ENCODE measurements at regions not wholly inside any gene's neighbourhood (a gene's known extent, or its start where the extent isn't known, plus 50 kb on each side); places are given as distances from the start of the nearest gene placed in this dataset.
"Not testable (repeated sequence)": the region's sequence is repeated elsewhere in the genome, so short reads cannot be mapped to it uniquely, and the experiment has no call there.

DNA sequence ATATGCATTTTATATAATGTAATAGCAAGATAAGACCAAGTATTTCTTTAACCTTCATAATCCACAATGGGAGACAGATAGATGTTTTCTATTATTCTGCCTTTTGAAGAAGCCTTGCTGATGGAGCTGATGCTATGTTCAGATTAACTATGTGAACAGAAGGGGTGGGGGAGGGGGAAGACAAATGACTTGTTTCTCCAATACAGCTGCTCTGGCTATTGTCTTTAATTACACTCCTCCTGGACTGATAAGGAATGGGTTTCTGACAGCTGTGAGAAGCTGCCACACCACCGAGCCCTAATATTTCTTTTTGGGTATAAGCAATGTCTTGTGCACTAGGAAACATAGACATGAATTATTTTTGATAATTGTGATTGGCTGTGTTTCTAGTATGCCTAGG is 62.0 kb downstream of the CAVIN4 start:
- no peak for DNase-seq (ENCODE audit: insufficient read length, low spot score)
- FAIRE-seq, result no peak

DNA sequence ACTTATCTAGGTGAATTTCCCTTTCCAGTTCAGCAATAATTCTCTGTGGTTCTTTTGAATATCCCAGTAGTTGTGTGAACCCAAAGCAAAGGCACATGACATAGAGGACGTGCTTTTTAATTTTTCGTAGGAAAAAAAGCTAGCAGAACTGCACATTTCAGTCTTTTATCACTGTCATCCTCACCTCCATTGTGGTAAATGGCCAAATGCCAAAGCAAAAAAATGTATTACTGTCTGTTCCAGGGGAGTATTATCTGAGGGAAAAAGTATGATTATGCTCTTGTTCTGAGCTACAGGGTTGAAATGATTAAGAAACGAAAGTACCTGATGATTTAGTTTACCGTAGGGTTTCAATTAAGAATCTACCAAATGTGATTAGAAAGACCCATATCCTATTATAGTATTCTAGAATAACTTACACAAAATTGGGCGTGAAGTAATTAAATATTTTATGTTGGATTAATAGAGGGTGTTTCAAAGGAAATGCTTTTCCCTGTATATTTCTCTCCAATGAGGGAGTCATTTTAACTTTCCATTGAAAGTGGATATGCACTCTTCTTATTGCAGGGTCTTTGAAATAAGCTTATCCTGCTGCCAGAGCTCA is 62.7 kb downstream of the CAVIN4 start:
- no peak for FAIRE-seq
- DNase-seq (ENCODE audit: insufficient read length, low spot score), result no peak

DNA sequence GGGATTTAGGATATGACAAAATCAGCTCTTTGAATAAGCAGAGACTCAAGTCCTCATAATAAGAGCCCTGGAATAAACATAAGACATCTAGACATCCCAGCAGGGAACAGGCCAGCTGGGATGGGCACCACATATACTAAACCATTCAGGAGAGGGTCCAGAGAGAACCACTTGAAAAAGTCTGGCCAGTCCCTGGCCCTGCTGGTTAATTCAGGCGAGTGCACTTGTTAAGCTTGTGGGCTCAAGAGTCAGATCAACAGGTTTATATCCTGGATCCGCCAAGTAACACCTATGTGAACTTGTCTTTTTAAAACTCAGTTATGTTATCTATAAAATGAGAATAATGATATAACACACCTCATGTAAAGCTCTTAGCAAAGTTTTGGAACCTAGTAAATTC is 63.3 kb downstream of the CAVIN4 start:
- no peak for FAIRE-seq
- no peak for DNase-seq (ENCODE audit: insufficient read length, low spot score)

DNA sequence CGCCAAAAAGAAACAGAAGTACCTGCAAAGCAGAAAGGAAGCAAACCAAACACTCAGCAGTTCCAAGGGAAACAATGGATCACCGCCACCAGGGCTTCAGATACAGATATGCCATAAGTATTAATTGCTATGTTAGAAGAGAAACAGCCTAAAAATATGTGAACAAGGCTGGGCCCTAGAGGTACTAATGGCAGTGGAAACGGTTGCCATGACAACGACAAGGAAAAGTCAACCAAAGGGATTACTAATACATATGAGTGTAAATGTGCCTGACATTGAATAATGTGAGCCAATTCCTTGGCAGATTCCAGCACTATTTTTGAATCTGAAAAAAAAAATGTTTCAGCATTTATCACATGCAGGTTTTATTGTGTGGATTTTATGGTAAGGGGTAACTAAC is 75.0 kb downstream of the CAVIN4 start:
- DNase-seq (ENCODE audit: insufficient read length, low spot score), result no peak
- FAIRE-seq, result no peak

DNA sequence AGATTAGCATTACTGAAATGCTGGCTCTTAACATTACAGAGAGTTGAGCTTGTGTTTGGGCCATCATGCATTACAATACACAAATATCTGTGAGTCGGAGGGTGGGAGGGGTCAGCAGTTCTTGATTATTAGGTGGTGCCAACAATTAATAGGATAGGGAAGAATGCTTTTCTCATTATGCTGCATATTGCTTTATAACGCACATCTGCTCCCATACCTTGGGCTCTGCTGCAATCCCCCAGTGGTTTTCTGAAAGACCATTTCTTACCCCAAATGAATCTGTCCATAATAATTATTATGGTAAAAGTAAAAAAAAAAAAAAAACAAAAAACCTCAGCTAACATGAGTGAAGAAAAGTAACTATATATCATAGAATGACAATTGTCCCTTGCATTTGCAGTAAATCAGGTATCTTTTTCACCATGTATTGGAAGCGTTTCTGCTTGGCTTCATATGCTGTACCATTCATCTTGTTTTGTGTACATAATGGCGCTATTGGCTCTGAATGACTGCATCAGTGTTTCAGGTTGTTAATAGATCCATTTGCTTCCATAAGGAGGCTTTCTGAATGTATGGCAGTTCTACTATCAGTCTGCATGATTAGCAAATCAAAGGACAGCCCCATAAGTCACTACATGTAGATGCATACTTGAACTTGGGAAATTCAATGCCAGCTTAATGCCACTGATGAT is 75.9 kb downstream of the CAVIN4 start:
- no peak for DNase-seq (ENCODE audit: insufficient read length, low spot score)

DNA sequence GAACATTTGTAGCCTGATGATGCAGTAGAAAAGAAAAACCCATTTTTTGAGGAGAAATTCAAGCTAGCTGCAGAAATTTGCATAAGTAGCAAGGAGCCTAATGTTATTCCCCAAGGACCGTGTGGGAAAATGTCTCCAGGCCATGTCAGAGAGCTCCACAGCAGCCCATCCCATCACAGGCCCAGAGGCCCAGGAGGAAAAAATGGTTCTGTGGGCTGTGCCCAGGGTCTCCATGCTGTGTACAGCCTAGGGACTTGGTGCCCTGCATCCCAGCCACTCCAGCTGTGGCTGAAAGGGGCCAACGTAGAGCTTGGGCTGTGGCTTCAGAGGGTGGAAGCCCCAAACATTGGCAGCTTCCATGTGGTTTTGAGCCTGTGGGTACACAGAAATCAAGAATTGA is 79.0 kb downstream of the CAVIN4 start:
- not testable (repeated sequence) for FAIRE-seq; DNase-seq (ENCODE audit: insufficient read length, low spot score)

More for the DNA sequence above, 75.9 kb downstream of the CAVIN4 start:
- no peak for FAIRE-seq

DNA sequence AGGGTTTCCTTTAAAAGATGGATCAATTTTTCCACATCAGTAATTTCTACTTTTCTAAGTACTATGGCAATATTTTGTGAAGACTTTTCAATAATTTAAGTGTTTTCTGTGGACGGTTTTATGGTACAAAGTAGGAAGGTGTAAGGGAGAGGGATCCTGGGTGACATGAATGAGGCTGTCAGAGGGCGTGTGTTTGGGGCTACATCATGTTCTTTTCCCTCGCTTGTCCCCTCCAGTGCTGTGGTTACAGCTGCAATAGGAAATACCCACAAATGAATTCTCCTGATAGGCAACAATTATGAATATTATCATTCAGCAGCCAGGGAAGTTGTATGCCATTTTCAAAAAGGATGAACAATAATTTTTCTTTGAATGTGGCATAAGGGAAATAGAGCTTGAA is 83.8 kb downstream of the CAVIN4 start:
- no peak for DNase-seq (ENCODE audit: insufficient read length, low spot score)
- no peak for FAIRE-seq

DNA sequence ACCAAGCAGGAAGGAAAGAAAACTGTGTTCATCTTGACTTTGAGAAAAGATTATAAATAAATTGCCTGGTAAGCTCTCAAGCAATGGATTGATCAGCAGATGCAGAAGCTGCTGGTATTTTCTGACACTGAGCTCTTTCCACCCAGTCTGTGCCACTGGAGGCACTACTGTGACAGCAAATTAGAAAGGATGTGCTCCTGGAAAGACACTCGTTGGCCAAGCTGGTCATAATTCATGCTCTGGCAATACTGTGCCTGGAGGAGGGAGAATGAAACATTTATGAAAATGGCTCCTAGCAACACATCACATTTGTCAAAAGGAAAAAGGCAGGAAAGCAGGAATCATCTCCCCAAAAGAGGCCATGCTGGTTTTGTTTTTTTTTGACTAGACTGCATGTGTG is 84.2 kb downstream of the CAVIN4 start:
- DNase-seq (ENCODE audit: insufficient read length, low spot score), result no peak

DNA sequence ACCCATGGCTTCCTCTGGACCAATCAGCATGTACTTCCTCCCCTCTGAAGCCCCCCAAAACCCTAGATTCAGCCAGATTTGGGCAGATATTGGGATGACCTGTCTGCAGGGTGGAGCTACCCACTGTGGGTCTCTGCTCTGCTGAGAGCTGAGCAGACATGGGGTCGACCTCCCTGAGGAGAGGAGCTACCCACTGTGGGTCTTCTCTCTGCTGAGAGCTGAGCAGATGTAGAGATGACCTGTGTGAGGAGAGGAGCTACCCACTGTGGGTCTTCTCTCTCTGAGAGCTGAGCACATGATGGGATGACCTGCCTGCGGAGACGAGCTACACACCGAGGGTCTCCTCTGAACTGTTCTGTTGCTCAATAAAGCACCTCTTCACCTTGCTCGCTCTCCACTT is 89.6 kb downstream of the CAVIN4 start:
- no peak for FAIRE-seq
- no peak for DNase-seq (ENCODE audit: insufficient read length, low spot score)

More for the DNA sequence above, 84.2 kb downstream of the CAVIN4 start:
- FAIRE-seq, result no peak

DNA sequence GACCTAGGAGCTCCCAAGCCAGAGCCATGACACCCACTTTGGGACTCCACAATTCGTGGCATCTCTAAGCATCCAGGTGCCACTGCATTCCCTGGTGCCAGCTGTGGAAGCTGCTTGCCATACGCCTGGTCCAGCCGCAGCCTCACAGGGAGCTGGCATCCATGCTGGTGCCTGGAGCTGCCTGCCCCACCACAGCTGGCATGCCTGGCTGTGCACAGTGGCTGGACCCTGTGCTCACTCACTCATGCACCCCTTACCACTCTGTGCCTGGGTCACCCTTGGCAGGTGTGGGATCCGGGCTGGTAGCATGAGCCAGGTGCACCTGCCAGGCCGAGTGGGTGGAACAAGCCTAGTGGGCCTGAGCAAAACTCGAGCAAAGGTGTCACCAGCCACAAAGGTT is 90.1 kb downstream of the CAVIN4 start:
- DNase-seq (ENCODE audit: insufficient read length, low spot score) (no peak), FAIRE-seq (no peak)

DNA sequence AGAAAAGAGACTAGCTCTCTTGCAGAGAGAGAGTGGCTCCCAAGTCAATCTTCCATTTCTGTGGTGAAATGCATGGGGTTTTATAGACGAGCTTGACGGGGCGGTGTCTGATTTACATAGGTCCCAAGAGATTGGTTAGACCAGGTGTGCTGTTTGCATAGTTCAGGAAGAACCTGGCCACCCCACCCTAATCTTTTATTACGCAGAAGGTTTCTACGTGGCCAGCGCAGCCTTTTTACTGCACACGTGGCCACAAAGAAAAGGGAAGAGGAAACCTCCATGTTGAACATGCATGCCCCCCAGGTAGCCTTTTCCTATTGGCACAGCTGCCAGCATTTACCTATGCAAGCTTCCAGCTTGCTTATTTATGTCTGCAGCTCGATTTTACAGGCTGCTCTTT is 92.1 kb downstream of the CAVIN4 start:
- no peak for DNase-seq (ENCODE audit: insufficient read length, low spot score)

DNA sequence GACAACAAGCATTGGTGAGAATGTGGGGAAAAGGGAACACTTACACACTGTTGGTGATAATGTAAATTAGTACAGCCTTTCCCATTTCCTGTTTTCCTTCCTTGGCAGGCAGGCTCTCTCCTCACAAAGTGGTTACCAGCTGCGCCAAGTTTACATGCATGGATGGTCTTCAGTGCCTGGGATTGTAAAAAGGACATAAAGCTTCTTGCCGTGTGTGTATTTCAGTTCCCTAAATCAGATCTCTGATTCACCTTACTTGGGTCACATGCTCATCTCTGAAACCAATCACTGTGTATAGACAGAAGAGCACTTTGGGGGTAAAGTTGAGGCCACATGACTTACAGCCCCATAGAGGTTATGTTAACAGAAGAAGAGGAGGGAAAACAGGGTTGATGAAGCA is 92.8 kb downstream of the CAVIN4 start:
- FAIRE-seq (no peak), DNase-seq (ENCODE audit: insufficient read length, low spot score) (no peak)

More for the DNA sequence above, 92.1 kb downstream of the CAVIN4 start:
- FAIRE-seq, result no peak

DNA sequence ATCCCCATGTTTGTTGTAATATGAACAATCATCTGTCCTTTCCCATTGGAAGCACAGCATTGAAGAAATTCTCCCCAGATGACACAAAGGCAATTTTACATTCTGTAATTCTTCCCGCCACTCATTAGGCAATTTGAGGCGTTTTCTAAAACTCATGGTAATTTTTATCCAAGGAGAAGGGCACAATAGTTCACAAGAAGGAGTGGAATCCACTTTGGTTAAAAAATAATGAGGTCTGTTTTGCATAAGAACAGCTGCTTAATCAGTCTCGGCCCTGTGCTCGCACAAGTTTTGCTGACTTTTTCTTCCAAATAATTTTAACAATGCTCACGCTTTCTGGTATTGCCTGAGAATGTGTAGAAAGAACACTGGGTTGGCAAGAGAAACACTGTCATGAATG is 94.0 kb downstream of the CAVIN4 start:
- FAIRE-seq (no peak), DNase-seq (ENCODE audit: insufficient read length, low spot score) (no peak)

DNA sequence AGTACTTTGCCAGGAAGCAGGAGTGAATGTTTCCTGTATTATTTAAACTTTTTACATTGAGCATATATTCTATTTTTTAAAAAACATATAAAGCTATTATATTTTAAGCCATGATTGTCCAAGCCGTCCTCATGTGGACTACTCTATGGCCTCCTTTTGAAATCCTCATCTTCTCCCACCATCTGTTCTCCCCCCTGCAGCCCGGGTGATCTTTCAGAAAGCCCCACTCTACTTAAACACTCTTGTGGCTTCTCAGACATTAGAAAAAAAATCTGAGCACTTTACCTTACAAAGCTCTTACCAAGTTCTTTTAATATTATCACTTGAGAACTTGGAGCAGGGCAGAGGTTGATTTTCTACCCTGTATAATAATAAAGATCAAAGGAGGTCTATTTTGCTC is 95.4 kb downstream of the CAVIN4 start:
- DNase-seq (ENCODE audit: insufficient read length, low spot score) (no peak), FAIRE-seq (no peak)

DNA sequence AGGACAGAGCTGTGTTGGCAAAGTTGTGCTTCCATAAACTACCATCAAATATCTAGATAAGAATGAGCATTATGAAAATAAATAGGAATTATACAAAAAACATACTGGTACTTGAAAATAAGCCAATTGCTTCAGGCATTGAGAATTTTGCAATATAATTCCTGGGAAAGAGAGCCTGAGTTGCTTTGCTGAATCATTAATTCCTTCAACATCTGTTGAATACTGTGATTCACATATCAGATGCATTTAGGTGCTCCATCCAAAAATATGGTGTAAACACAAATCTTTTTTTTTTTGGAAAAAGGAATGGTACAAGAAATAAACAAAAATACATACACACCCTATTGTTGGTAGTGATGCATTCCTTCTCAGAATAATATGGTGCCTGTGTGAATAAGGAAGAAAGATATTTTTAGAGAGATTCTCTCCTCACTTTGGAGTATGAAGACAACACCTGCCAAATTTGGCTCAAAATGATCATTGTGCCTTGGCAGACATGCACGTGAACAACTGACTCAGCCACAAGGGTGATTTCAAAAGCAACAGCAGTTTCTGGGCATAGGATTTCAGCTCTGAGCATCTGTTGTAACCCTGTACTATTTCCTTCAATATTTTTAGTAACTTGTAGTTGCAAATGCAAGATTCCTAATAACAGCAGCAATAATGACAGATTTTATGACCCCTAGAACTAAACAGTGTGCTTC is 96.7 kb downstream of the CAVIN4 start:
- DNase-seq (ENCODE audit: insufficient read length, low spot score) (no peak), FAIRE-seq (no peak)

DNA sequence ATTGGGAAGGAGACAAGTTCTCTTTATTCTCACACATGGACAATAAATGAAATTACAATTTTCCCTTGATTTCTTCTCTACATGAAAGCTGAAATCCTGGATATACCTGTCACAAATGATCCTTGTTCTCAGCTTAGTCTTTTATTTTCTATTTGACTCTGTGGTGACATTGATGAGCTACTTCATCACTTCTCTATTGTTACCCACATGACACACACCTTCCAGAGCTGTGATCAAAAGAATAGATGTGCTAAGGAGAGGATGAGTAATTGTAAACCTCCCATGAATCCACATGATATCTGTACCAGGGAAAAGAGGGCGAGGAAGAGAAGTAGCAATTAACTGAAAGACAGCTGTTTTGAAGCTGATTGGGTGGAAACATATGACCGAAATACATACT is 102.0 kb downstream of the CAVIN4 start:
- FAIRE-seq (no peak), DNase-seq (ENCODE audit: insufficient read length, low spot score) (no peak)

DNA sequence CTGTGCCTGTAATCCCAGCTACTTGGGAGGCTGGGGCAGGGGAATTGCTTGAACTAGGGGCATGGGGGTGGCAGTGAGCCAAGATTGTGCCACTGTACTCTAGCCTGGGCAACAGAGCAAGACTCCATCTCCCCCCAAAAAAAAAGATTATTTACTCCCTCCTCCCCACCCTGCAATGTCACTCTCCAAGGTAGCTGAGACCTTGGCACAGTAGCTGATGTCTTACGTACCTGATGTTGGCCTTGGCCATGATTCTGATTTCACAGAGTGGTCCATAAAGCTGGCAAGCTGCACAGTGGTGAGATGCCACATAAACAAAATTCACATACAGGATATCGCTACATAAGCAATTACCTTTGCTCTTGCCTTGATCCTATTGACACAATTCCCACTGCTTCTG is 108.5 kb downstream of the CAVIN4 start:
- DNase-seq (ENCODE audit: insufficient read length, low spot score), result no peak
- no peak for FAIRE-seq

DNA sequence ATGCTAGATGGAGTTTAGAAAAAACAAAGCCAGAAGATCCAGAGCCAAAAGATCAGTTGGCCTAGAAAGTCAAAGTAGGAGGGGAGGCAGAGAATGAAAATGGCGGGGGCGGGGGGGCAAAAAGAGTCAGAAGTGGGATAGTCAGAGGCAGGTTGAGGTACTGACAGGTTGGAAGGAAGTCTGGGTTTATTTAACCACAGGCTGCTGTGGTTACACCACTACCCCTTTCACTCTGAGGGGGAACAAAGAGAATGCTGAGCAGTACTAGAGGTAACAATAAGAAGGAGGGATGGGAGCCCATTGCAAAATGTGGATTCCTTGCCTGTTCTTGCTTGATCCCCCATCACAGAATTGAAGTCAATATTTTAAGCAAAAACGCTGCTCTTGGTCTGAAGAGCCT is 111.8 kb downstream of the CAVIN4 start:
- DNase-seq (ENCODE audit: insufficient read length, low spot score) (no peak), FAIRE-seq (no peak)

DNA sequence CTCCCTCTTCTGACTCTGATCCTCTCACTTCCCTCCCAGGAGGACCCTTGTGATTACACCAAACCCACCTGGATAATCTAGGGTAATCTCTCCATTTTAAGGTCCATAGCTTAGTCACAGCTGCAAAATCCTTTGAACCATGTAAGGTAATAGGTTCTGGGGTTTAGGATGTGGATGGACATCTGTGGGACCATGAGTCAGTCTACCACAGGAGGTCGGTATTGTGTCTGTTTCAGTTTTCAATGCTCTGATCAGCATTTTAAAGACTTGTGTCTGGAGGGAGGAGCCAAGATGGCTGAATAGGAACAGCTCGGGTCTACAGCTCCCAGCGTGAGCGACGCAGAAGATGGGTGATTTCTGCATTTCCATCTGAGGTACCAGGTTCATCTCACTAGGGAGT is 112.6 kb downstream of the CAVIN4 start:
- no peak for DNase-seq (ENCODE audit: insufficient read length, low spot score)
- FAIRE-seq, result no peak

DNA sequence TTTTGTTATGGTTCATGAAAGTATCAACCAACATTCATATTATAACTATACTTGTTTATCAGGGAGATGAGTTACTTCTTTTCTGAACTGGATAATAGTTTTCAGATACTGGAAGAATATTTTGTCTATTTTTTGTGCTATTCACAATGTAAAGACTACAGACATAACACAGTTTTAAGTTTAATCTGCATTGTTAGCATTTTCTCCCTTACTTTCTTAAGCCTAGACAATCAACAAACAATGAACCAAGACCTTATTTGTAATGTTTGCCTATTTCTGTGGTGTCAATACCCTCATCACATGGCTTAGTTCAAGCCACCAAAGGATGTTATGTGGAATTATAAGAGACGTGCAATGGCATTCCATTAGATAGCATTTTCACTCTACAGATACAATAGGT is 119.5 kb downstream of the CAVIN4 start:
- FAIRE-seq (no peak), DNase-seq (ENCODE audit: insufficient read length, low spot score) (no peak)

DNA sequence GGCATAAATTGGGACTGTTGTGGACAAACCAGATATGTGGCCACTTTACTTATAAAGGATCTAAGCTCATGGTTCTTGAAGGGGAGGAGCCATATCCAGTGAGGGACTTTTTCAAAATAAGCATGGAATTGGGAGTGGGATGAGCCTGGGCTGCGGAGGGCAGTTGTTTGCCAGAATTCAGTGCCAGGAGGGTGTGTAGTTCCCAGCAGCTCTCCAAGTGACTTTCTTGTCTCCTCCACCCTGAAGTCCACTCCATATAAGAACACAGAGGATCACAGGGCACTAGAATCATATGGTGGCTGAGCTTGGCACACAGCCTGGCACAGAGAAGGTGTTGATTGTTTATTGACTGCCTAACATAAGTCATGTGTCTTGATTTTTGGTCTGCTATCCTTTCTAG is 121.1 kb downstream of the CAVIN4 start:
- FAIRE-seq, result no peak

DNA sequence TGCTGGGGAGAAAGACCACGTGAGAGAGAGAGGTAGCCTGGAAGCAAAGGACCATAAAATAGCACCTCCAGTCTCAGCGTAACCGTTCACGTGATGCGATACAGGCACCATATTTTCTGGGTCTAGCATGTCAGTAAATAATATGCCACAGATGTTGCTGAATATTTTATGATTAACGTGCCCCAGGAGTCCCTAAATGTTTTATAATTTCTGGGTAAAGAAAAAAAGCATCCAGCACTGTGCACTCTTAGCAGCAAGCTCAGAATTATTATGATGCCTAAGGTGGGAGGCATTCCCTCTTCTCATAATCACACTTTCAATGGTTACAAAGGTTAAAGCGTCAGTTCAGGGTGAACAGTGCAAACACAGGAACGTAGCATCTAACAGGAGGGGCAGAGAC is 121.8 kb downstream of the CAVIN4 start:
- FAIRE-seq, result no peak

More for the DNA sequence above, 121.1 kb downstream of the CAVIN4 start:
- no peak for DNase-seq (ENCODE audit: insufficient read length, low spot score)

More for the DNA sequence above, 121.8 kb downstream of the CAVIN4 start:
- no peak for DNase-seq (ENCODE audit: insufficient read length, low spot score)
